ENCODE measurements at regions not wholly inside any gene's neighbourhood (a gene's known extent, or its start where the extent isn't known, plus 50 kb on each side); places are given as distances from the start of the nearest gene placed in this dataset.

DNA sequence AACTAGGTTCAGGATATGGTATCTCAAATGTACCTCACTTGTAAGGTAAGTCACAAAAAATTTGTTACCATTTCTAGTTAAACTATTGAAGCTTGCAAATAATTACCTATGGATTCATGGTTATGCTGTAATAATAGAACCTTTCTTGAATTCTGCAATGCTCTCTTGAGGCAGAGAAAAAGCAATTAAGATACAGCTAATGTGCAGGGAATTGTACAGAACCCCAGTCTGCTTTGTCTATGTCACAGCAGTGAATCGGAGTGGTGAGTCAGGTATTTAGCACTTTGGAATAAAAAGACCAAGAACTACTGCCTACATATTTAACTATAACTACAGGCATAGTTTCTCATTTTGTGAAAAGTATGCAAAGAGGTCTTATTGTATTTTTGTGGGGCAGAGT, 228.7 kb upstream of the GOT2 start:
- TF ChIP-seq, protein P1, sequence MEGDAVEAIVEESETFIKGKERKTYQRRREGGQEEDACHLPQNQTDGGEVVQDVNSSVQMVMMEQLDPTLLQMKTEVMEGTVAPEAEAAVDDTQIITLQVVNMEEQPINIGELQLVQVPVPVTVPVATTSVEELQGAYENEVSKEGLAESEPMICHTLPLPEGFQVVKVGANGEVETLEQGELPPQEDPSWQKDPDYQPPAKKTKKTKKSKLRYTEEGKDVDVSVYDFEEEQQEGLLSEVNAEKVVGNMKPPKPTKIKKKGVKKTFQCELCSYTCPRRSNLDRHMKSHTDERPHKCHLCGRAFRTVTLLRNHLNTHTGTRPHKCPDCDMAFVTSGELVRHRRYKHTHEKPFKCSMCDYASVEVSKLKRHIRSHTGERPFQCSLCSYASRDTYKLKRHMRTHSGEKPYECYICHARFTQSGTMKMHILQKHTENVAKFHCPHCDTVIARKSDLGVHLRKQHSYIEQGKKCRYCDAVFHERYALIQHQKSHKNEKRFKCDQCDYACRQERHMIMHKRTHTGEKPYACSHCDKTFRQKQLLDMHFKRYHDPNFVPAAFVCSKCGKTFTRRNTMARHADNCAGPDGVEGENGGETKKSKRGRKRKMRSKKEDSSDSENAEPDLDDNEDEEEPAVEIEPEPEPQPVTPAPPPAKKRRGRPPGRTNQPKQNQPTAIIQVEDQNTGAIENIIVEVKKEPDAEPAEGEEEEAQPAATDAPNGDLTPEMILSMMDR (IDR thresholded peaks at IDR 0.05) = no peak
- no peak for TF ChIP-seq POLR2A (IDR thresholded peaks at IDR 0.05)
- no peak for TF ChIP-seq POLR2AphosphoS5 (IDR thresholded peaks at IDR 0.05)
- no peak for TF ChIP-seq EP300 (IDR thresholded peaks at IDR 0.05; ENCODE audit: low read depth)
